Gastrocnemius medialis (tissue), 4 donors: ENCODE measurements at regions not wholly inside any gene's neighbourhood (a gene's known extent, or its start where the extent isn't known, plus 50 kb on each side); places are given as distances from the start of the nearest gene placed in this dataset.

ENCODE experiments used
- ATAC-seq, 2 donors: fragments of 150-250 bp; one replicate each; pipeline ENCODE4 v1.9.1; 2016
- DNase-seq, 2 donors: peaks; one replicate each; pipeline ENCODE4 v3.0.0-alpha.2; 2019
- H3K27ac ChIP-seq, 4 donors: fragments of 200-600 bp; sonication (generic); 1 replicate in 1 of 4; 2 replicates in 3 of 4; pipeline ENCODE4 v1.5.1; 2016 to 2018; ENCODE audit warnings: mild to moderate bottlenecking in 2 of 4, moderate library complexity in 1 of 4
- H3K27me3 ChIP-seq, 3 donors: fragments of 200-600 bp; sonication (generic) in 2 of 3; 1 replicate in 1 of 3; 2 replicates in 2 of 3; pipeline versions ENCODE4 v1.5.1 to v1.6.0; 2016 to 2019; ENCODE audit warnings: mild to moderate bottlenecking in 1 of 3, moderate library complexity in 1 of 3
- H3K36me3 ChIP-seq, 2 donors: fragments of 200-600 bp; sonication (generic) in 1 of 2; one replicate each; pipeline ENCODE4 v1.5.1; 2017 to 2018
- H3K4me1 ChIP-seq, 2 donors: fragments of 200-600 bp; sonication (generic) in 1 of 2; one replicate each; pipeline ENCODE4 v1.5.1; 2016 to 2017; ENCODE audit warnings: mild to moderate bottlenecking in 2 of 2
- H3K4me3 ChIP-seq, 4 donors: fragments of 200-600 bp; sonication (generic) in 3 of 4; 1 replicate in 1 of 4; 2 replicates in 3 of 4; pipeline ENCODE4 v1.5.1; 2016 to 2019; ENCODE audit warnings: mild to moderate bottlenecking in 2 of 4
- H3K9me3 ChIP-seq, 3 donors: fragments of 200-600 bp; sonication (generic) in 2 of 3; 1 replicate in 1 of 3; 2 replicates in 2 of 3; pipeline ENCODE4 v1.5.1; 2016 to 2019
- POLR2A ChIP-seq, 2 donors: fragments of 450-650 bp; IDR thresholded peaks; one replicate each; pipeline ENCODE4 v1.6.1; 2017; ENCODE audit warnings: antibody characterized with exemption in 2 of 2, mild to moderate bottlenecking in 2 of 2, moderate library complexity in 2 of 2
- in situ Hi-C, 4 donors: fragments of 200-750 bp; cut with MboI; loops; one replicate each; pipeline versions ENCODE4 v1.15.0 to v1.8.0; 2017; ENCODE audit warnings: low sequenced_read_pairs in 4 of 4
- intact Hi-C: fragments of 100-400 bp; cut with DNase I; formaldehyde crosslinking; loops from one replicate; pipeline ENCODE4 v1.15.1; 2023; ENCODE audit warnings: low total_unique reads
- TF ChIP-seq, protein P1 (sequence below), 5 experiments: fragments of 450-650 bp in 3 of 5; fragments of 200-600 bp in 2 of 5; sonication (generic) in 2 of 5; IDR thresholded peaks in 4 of 5; conservative IDR thresholded peaks in 1 of 5; 1 replicate in 4 of 5; 2 replicates in 1 of 5; pipeline ENCODE4 v1.5.1; 2016 to 2019; ENCODE audit warnings: antibody characterized with exemption in 5 of 5, mild to moderate bottlenecking in 3 of 5, moderate library complexity in 3 of 5

DNA sequence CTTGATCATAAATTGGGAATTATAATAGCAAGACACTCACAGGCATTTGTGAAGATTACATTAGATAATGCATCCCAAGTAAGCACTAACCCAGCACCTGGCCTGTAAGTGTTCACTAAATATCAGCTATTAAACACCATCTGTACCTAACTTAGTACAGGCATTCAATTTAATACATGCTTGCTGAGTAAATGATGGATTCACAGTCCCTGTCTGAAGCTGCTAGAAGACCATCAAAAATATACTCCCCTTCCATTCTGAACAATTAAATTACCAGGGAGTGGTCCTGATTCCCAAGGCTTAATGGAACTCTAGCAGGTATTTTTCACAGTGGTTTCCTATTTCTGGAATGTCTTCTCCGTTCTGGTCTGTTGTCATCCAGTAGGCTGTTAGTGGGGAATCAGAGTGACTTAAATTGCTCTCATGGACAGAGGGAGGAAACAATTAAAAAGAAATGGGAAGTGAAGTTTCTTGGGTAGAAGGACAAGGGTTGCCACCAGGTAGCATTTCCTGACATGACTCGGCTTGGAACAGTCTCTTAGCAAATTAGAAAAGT is 233.9 kb downstream of the PTTG2 start:
- Histone ChIP-seq H3K4me1 (peaks cover 15 to 16% of the 10 kb centered on the region in 2 donors), H3K27ac (no peak overlapping the region), H3K36me3 (no peaks in the 10 kb centered on the region), H3K27me3 (no peaks in the 10 kb centered on the region), H3K9me3 (no peaks in the 10 kb centered on the region), H3K4me3 (no peak overlapping the region)
- TF ChIP-seq, protein P1, sequence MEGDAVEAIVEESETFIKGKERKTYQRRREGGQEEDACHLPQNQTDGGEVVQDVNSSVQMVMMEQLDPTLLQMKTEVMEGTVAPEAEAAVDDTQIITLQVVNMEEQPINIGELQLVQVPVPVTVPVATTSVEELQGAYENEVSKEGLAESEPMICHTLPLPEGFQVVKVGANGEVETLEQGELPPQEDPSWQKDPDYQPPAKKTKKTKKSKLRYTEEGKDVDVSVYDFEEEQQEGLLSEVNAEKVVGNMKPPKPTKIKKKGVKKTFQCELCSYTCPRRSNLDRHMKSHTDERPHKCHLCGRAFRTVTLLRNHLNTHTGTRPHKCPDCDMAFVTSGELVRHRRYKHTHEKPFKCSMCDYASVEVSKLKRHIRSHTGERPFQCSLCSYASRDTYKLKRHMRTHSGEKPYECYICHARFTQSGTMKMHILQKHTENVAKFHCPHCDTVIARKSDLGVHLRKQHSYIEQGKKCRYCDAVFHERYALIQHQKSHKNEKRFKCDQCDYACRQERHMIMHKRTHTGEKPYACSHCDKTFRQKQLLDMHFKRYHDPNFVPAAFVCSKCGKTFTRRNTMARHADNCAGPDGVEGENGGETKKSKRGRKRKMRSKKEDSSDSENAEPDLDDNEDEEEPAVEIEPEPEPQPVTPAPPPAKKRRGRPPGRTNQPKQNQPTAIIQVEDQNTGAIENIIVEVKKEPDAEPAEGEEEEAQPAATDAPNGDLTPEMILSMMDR (IDR thresholded peaks at IDR 0.05 in 4 of 5, conservative IDR thresholded peaks at IDR 0.05 in 1 of 5): no peak
- TF ChIP-seq POLR2A (IDR thresholded peaks at IDR 0.05): no peak
- DNase-seq (no peak), ATAC-seq (no peak)
- in situ Hi-C loops: loop anchor here in 1 of 4 donors (10.0 kb wide), 1 partner anchor 121 kb away; no protein-coding TSS in a partner anchor
- intact Hi-C loops: loop anchor here (5.0 to 10.0 kb wide), 2 partner anchors 381 to 663 kb away; partner anchors contain the start of gene TLR6

DNA sequence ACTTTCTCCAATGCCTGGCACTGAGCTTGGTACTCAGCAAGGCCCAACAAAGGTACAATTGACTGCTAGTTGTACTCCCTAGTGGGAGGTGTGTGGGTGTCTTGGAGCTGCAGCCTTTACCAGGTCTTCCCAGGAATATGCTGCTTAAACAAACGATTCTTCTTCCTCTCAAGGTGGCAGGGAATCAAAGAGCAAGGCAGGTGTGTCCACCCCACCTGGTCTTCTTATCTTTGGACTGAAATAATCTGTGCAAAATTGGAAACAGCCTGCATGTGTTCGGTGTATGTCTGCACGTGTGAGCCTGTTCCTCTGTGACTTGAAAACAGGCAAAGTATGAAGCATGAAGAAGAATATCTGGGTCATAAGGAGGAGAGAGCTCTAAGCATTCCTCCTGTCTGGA is 235.3 kb downstream of the PTTG2 start:
- H3K9me3 ChIP-seq: no peaks in the 10 kb centered on the region
- H3K27ac ChIP-seq: no peak overlapping the region
- H3K4me1 ChIP-seq: peaks cover 8 to 9% of the 10 kb centered on the region in 2 donors
- DNase-seq (no peak), ATAC-seq (no peak)
- H3K27me3 ChIP-seq: no peaks in the 10 kb centered on the region
- intact Hi-C loops: loop anchor here (10.0 kb wide), 1 partner anchor 379 kb away; no protein-coding TSS in a partner anchor
- H3K4me3 ChIP-seq: no peak overlapping the region
- TF ChIP-seq, protein P1 (IDR thresholded peaks at IDR 0.05 in 4 of 5, conservative IDR thresholded peaks at IDR 0.05 in 1 of 5): no peak
- no peak for TF ChIP-seq POLR2A (IDR thresholded peaks at IDR 0.05)
- no peaks in the 10 kb centered on the region for H3K36me3 ChIP-seq
- in situ Hi-C loops: loop anchor here in 1 of 4 donors (10.0 kb wide), 1 partner anchor 119 kb away; no protein-coding TSS in a partner anchor

DNA sequence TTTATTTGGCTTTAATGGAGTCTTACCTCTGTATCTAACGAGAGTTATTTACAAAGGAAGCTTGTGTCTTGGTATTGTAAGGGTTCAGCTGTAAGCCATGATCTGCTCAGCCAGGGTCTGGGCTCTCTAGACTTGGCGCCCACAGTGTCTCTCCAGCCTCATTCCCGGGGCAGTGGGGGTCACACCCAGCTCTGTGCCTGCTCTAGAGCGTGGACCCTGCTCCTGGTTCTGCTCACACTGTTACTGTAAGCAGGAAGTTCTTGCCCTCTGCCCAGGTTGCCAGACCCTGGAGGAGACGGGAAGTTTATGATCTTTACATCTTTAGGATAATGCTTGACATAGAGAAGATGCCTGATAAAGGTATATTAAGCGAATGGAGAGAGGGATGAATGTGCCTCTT is 235.7 kb downstream of the PTTG2 start:
- TF ChIP-seq POLR2A (IDR thresholded peaks at IDR 0.05): no peak
- TF ChIP-seq, protein P1 (IDR thresholded peaks at IDR 0.05 in 4 of 5, conservative IDR thresholded peaks at IDR 0.05 in 1 of 5): no peak
- intact Hi-C loops (loop anchor here (10.0 kb wide), 1 partner anchor 379 kb away; no protein-coding TSS in a partner anchor), in situ Hi-C loops (loop anchor here in 1 of 4 donors (10.0 kb wide), 1 partner anchor 119 kb away; no protein-coding TSS in a partner anchor)
- ATAC-seq (no peak), DNase-seq (no peak)
- no peaks in the 10 kb centered on the region for H3K27me3 ChIP-seq
- H3K27ac ChIP-seq: no peak overlapping the region
- H3K4me3 ChIP-seq: no peak overlapping the region
- no peaks in the 10 kb centered on the region for H3K36me3 ChIP-seq
- no peaks in the 10 kb centered on the region for H3K9me3 ChIP-seq
- peaks cover 4 to 5% of the 10 kb centered on the region in 2 donors for H3K4me1 ChIP-seq

DNA sequence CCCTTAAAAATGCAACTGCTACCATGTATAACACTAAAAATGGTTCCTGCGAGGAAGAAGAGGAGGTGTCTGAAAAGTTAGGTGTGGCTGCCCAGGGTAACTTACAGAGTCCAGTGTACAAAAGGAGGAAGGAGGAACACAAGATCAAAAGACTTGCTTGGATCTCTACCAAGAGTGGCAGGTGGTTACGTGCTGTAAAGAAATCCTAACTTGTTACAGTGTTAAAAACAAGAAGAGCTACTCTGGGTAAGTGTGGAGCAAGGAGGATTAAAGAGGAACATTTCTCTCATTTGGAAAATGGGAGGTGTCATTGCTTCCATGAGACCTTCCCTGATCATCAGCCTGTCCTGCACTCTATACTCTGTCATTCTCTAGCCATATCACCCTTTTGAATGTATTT is 242.0 kb downstream of the PTTG2 start:
- no peaks in the 10 kb centered on the region for H3K27me3 ChIP-seq
- H3K27ac ChIP-seq: peak overlapping the region in 2 of 4 donors; percentile 20 to 82
- in situ Hi-C loops (no loop called here), intact Hi-C loops (no loop called here)
- H3K4me3 ChIP-seq: no peak overlapping the region
- H3K36me3 ChIP-seq: no peaks in the 10 kb centered on the region
- peak in 1 of 2 donors; percentile 48 for DNase-seq
- ATAC-seq: peak; percentile 61 to 77
- TF ChIP-seq, protein P1 (IDR thresholded peaks at IDR 0.05 in 4 of 5, conservative IDR thresholded peaks at IDR 0.05 in 1 of 5): no peak
- no peak for TF ChIP-seq POLR2A (IDR thresholded peaks at IDR 0.05)
- H3K4me1 ChIP-seq: peaks cover 11 to 36% of the 10 kb centered on the region in 2 donors
- H3K9me3 ChIP-seq: no peaks in the 10 kb centered on the region
